Vagina (tissue), 2 donors: ENCODE measurements at regions not wholly inside any gene's neighbourhood (a gene's known extent, or its start where the extent isn't known, plus 50 kb on each side); places are given as distances from the start of the nearest gene placed in this dataset.
"Not testable (repeated sequence)": the region's sequence is repeated elsewhere in the genome, so short reads cannot be mapped to it uniquely, and the experiment has no call there.

Experiments
- POLR2A ChIP-seq, 2 donors: fragments of 450-650 bp; IDR thresholded peaks; one replicate each; pipeline ENCODE4 v1.6.1; 2017; ENCODE audit warnings: antibody characterized with exemption in 2 of 2, mild to moderate bottlenecking in 2 of 2, moderate library complexity in 2 of 2
- TF ChIP-seq, protein P1 (sequence below), 3 experiments: fragments of 450-650 bp in 2 of 3; fragments of 200-600 bp in 1 of 3; sonication (generic) in 1 of 3; IDR thresholded peaks; one replicate each; pipeline ENCODE4 v1.5.1; 2017 to 2019; ENCODE audit warnings: antibody characterized with exemption in 3 of 3, mild to moderate bottlenecking in 2 of 3, moderate library complexity in 2 of 3

DNA sequence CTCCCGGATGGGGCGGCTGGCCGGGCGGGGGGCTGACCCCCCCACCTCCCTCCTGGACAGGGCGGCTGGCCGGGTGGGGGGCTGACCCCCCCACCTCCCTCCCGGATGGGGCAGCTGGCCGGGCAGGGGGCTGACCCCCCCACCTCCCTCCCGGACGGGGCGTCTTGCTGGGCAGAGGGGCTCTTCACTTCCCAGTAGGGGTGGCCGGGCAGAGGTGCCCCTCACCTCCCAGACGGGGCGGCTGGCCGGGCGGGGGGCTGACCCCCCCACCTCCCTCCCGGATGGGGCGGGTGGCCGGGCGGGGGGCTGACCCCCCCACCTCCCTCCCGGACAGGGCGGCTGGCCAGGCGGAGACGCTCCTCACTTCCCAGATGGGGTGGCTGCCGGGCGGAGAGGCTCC lies 55.7 kb upstream of the ACBD5 start:
- TF ChIP-seq, protein P1, sequence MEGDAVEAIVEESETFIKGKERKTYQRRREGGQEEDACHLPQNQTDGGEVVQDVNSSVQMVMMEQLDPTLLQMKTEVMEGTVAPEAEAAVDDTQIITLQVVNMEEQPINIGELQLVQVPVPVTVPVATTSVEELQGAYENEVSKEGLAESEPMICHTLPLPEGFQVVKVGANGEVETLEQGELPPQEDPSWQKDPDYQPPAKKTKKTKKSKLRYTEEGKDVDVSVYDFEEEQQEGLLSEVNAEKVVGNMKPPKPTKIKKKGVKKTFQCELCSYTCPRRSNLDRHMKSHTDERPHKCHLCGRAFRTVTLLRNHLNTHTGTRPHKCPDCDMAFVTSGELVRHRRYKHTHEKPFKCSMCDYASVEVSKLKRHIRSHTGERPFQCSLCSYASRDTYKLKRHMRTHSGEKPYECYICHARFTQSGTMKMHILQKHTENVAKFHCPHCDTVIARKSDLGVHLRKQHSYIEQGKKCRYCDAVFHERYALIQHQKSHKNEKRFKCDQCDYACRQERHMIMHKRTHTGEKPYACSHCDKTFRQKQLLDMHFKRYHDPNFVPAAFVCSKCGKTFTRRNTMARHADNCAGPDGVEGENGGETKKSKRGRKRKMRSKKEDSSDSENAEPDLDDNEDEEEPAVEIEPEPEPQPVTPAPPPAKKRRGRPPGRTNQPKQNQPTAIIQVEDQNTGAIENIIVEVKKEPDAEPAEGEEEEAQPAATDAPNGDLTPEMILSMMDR (IDR thresholded peaks at IDR 0.05) = not testable (repeated sequence)
- not testable (repeated sequence) for TF ChIP-seq POLR2A (IDR thresholded peaks at IDR 0.05)
